GM12878 (cell line): ENCODE measurements at regions not wholly inside any gene's neighbourhood (a gene's known extent, or its start where the extent isn't known, plus 50 kb on each side); places are given as distances from the start of the nearest gene placed in this dataset.
"Not testable (repeated sequence)": the region's sequence is repeated elsewhere in the genome, so short reads cannot be mapped to it uniquely, and the experiment has no call there.

ENCODE experiments used
- ATAC-seq: fragments of 200-7000 bp; cut with Tn5 transposase; 3 replicates; pipeline ENCODE4 v1.9.1; 2020; ENCODE audit warnings: mild to moderate bottlenecking, moderate library complexity
- BruUV-seq: library from RNA; stranded (reverse); fragments of 400-500 nt; replicated peaks from 2 replicates; lab custom pipeline; 2021; lab: Mats Ljungman, UMichigan
- CTCF ChIA-PET: fragments of 300-600 bp; sonication (Branson Sonifier 250); formaldehyde crosslinking; extraction: SDS; loops from one replicate; lab custom pipeline; 2021; ENCODE audit warnings: inconsistent platforms; lab: Yijun Ruan, JAX
- POLR2A ChIA-PET: fragments of 350-600 bp; formaldehyde crosslinking; extraction: SDS; loops from one replicate; lab custom pipeline; 2021; ENCODE audit warnings: inconsistent platforms; lab: Charles Lee
- RAD21 ChIA-PET: fragments of 300-600 bp; sonication (Branson Sonifier 250); formaldehyde crosslinking; loops from one replicate; lab custom pipeline; 2023; ENCODE audit warnings: antibody characterized with exemption; ENCODE audit not compliant: unreplicated experiment; lab: Charles Lee
- SMC1A ChIA-PET: fragments of 300-600 bp; sonication (Branson Sonifier 250); formaldehyde crosslinking; loops from one replicate; lab custom pipeline; 2023; ENCODE audit not compliant: unreplicated experiment, uncharacterized antibody; lab: Charles Lee
- DNase-seq: peaks from one replicate; pipeline ENCODE4 v3.0.0-alpha.2; 2011; ENCODE audit warnings: low read depth, low spot score
- FAIRE-seq: peaks from 3 replicates; lab custom pipeline; 2011; peaks lifted over from hg19 to GRCh38; lab: Jason Lieb, UNC
- H2AFZ ChIP-seq: 2 replicates; pipeline ENCODE4 v1.6.0; 2011; ENCODE audit warnings: low read depth, low read length, control low read depth; ENCODE audit not compliant: control insufficient read depth
- H3K27ac ChIP-seq: 2 replicates; pipeline ENCODE4 v1.5.1; 2011; ENCODE audit warnings: control low read depth; ENCODE audit not compliant: control insufficient read depth, insufficient read depth
- H3K27me3 ChIP-seq, 2 experiments: replicated peaks in 1 of 2; 2 replicates each; pipeline versions ENCODE4 v1.6.0 to v1.6.1; 2011; ENCODE audit warnings: low read length in 1 of 2; ENCODE audit not compliant: control insufficient read depth in 2 of 2, insufficient read depth in 2 of 2
- H3K36me3 ChIP-seq, 2 experiments: 2 replicates each; pipeline ENCODE4 v1.5.1; 2011; ENCODE audit warnings: low read length in 1 of 2; ENCODE audit not compliant: control insufficient read depth in 2 of 2, insufficient read depth in 2 of 2
- H3K4me1 ChIP-seq: 2 replicates; pipeline ENCODE4 v1.6.1; 2011; ENCODE audit warnings: mild to moderate bottlenecking, low read length, moderate library complexity, mixed read lengths; ENCODE audit not compliant: control insufficient read depth, insufficient read depth
- H3K4me2 ChIP-seq: 2 replicates; pipeline ENCODE4 v1.6.0; 2011; ENCODE audit warnings: control low read depth; ENCODE audit not compliant: control insufficient read depth, insufficient read depth
- H3K4me3 ChIP-seq: fragments of 200-600 bp; sonication (generic); 2 replicates; pipeline ENCODE4 v1.5.1; 2016
- H3K79me2 ChIP-seq: 2 replicates; pipeline ENCODE4 v1.6.0; 2011; ENCODE audit warnings: low read length; ENCODE audit not compliant: control insufficient read depth, insufficient read depth
- H3K9ac ChIP-seq: 2 replicates; pipeline ENCODE4 v1.8.0; 2011; ENCODE audit warnings: low read length, control low read depth, mixed read lengths; ENCODE audit not compliant: control insufficient read depth, insufficient read depth
- H3K9me3 ChIP-seq: replicated peaks from 3 replicates; pipeline ENCODE4 v1.5.1; 2011; ENCODE audit warnings: mild to moderate bottlenecking, low read length; ENCODE audit not compliant: control insufficient read depth, insufficient read depth
- H4K20me1 ChIP-seq: 2 replicates; pipeline ENCODE4 v1.6.0; 2011; ENCODE audit not compliant: control insufficient read depth, insufficient read depth
- ATF7 ChIP-seq: fragments of 450-650 bp; IDR thresholded peaks from 2 replicates; pipeline ENCODE4 v1.6.1; 2016; ENCODE audit warnings: low read depth, mild to moderate bottlenecking
- POLR2A ChIP-seq: IDR thresholded peaks from 2 replicates; pipeline ENCODE4 v1.6.1; 2011; ENCODE audit warnings: low read depth, mild to moderate bottlenecking, low read length
- POU2F2 ChIP-seq: IDR thresholded peaks from 3 replicates; pipeline ENCODE4 v1.6.1; 2011; ENCODE audit warnings: low read depth, mild to moderate bottlenecking, low read length, borderline replicate concordance
- ZNF24 ChIP-seq: fragments of 450-650 bp; IDR thresholded peaks from 2 replicates; pipeline ENCODE4 v1.6.1; 2017; ENCODE audit warnings: antibody characterized with exemption, mild to moderate bottlenecking
- WGBS: methylation state at CpG from one replicate; pipeline ENCODE4 v1.1.6; 2016; ENCODE audit warnings: low lambda C conversion rate; ENCODE audit not compliant: insufficient replicate concordance, insufficient coverage; ENCODE audit errors: missing lambda C conversion rate; 5-methylcytosine and 5-hydroxymethylcytosine counted together
- in situ Hi-C: fragments of 300-500 bp; cut with MboI; formaldehyde crosslinking; loops from 9 replicates; pipeline ENCODE4 v1.14.3; 2018; ENCODE audit warnings: mixed read lengths
- intact Hi-C: fragments of 100-400 bp; cut with micrococcal nuclease; formaldehyde crosslinking; loops from one replicate; pipeline ENCODE4 v1.14.2; 2022; ENCODE audit not compliant: unreplicated experiment
- TF ChIP-seq, protein P1 (sequence below): fragments of 450-650 bp; IDR thresholded peaks from 2 replicates; pipeline ENCODE4 v1.6.1; 2017; ENCODE audit warnings: mild to moderate bottlenecking, low read depth, inconsistent platforms; ENCODE audit not compliant: poor library complexity, severe bottlenecking

DNA sequence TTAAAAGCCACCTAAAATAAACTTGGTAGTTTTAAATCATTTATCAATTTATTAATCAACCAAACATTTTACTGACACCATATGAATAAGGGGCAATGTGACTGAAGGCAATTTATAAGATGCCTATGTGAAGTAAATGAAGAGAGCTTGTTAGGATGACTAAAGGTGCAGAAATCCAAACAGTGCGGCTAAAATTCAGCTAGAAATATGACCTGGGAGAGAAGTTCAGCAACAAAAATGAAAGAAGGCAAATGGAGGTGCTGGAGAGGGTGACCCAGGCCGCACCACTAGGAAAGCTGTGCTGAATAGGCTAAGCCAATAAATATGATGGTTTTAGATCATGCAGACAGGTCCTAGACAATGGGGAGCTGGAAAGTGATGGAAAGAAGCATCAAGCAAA is 403.7 kb downstream of the BTG1 start:
- ChIA-PET POLR2A (no interaction called here), CTCF (interaction anchor here (1.4 kb wide), 1 partner anchor 15 kb away, joined by 3 read pairs; no protein-coding TSS in a partner anchor), RAD21 (no interaction called here), SMC1A (interaction anchor here (0.8 to 2.0 kb wide), 6 partner anchors 12 to 160 kb away, joined by 3 to 8 read pairs (median 3); no protein-coding TSS in a partner anchor)
- Histone ChIP-seq H3K4me2 (no peak overlapping the region), H2AFZ (no peak overlapping the region), H3K9me3 (no peaks in the 10 kb centered on the region), H3K9ac (no peak overlapping the region), H4K20me1 (no peaks in the 10 kb centered on the region), H3K36me3 (no peaks in the 10 kb centered on the region), H3K27me3 (no peaks in the 10 kb centered on the region), H3K27ac (no peak overlapping the region), H3K4me3 (no peak overlapping the region), H3K79me2 (no peaks in the 10 kb centered on the region), H3K4me1 (no peaks in the 10 kb centered on the region)
- no peak for DNase-seq
- no peak for FAIRE-seq
- 29% methylated on average over 2 of the region's 2 CpGs for WGBS
- TF ChIP-seq POU2F2, result no peak
- TF ChIP-seq POLR2A, result no peak
- TF ChIP-seq ATF7, result no peak
- TF ChIP-seq, protein P1, sequence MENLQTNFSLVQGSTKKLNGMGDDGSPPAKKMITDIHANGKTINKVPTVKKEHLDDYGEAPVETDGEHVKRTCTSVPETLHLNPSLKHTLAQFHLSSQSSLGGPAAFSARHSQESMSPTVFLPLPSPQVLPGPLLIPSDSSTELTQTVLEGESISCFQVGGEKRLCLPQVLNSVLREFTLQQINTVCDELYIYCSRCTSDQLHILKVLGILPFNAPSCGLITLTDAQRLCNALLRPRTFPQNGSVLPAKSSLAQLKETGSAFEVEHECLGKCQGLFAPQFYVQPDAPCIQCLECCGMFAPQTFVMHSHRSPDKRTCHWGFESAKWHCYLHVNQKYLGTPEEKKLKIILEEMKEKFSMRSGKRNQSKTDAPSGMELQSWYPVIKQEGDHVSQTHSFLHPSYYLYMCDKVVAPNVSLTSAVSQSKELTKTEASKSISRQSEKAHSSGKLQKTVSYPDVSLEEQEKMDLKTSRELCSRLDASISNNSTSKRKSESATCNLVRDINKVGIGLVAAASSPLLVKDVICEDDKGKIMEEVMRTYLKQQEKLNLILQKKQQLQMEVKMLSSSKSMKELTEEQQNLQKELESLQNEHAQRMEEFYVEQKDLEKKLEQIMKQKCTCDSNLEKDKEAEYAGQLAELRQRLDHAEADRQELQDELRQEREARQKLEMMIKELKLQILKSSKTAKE, result no peak
- TF ChIP-seq ZNF24, result no peak
- no TSS peak for BruUV-seq
- intact Hi-C loops, result no loop called here
- no peak for ATAC-seq
- in situ Hi-C loops, result no loop called here

DNA sequence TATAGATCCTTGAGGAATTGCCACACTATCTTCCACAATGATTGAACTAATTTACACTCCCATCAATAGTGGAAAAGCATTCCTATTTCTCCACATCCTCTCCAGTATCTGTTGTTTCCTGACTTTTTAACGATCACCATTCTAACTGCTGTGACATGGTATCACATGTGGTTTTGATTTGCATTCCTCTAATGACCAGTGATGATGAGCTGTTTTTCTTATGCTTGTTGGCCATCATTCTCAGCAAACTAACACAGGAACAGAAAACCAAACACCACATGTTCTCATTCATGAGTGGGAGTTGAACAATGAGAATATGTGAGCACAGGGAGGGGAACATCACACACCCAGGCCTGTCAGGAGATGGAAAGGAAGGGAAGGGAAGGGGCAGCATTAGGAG is 411.8 kb downstream of the BTG1 start:
- DNase-seq, H3K9ac ChIP-seq, intact Hi-C loops, in situ Hi-C loops, H3K36me3 ChIP-seq, H3K79me2 ChIP-seq, H3K4me3 ChIP-seq, H3K27me3 ChIP-seq, FAIRE-seq, POLR2A ChIA-PET, H3K4me2 ChIP-seq, H4K20me1 ChIP-seq, H3K27ac ChIP-seq, BruUV-seq, H3K4me1 ChIP-seq, ATAC-seq, H2AFZ ChIP-seq, RAD21 ChIA-PET, H3K9me3 ChIP-seq, CTCF ChIA-PET: not testable (repeated sequence)
- 60% methylated on average over 1 of the region's 1 CpG for whole genome bisulfite sequencing
- SMC1A ChIA-PET, result interaction anchor here (0.6 kb wide), 1 partner anchor 769 kb away, joined by 4 read pairs; no protein-coding TSS in a partner anchor
